ENCODE measurements at regions not wholly inside any gene's neighbourhood (a gene's known extent, or its start where the extent isn't known, plus 50 kb on each side); places are given as distances from the start of the nearest gene placed in this dataset.

DNA sequence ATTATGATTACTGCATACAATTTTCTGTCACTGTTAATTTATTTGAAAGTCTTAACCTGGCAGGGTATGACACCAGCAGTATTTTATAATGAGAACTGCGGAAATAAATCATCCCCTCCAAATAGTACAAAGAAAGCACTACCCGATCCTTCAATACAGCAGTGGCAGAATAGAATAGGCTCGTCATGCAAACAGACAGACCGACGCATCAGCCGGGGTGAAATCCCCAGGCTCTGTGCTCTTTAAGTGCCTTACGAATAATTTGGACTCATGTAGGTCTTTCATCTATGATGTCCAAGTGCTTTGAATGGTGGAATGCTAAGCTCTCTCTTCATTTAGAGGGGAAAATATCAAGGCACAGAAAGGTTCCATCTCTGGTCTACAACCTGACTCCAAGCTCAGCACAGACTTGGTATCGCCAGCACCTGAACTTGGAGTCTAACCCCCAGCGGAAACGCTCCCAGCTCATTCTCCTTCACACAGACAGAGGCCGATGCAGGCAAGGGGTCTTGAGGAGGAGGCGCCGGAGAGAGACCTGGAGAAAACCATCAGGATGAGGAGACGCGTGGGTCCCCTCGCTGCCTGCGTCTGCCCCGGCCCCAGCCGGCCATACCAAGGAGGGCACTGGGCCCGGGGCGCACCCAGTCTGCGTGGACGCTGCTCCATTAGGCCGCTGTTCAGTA, 568.1 kb upstream of the MKI67 start:
- no peak overlapping the region for H3K4me3 ChIP-seq (ENCODE audit: low read depth, low read length, poor library complexity, severe bottlenecking)
- H3K36me3 ChIP-seq (ENCODE audit: insufficient read depth, low read length) = no peaks in the 10 kb centered on the region
- no peaks in the 10 kb centered on the region for H3K79me2 ChIP-seq (ENCODE audit: insufficient read depth, low read length)
- TF ChIP-seq, protein P1, sequence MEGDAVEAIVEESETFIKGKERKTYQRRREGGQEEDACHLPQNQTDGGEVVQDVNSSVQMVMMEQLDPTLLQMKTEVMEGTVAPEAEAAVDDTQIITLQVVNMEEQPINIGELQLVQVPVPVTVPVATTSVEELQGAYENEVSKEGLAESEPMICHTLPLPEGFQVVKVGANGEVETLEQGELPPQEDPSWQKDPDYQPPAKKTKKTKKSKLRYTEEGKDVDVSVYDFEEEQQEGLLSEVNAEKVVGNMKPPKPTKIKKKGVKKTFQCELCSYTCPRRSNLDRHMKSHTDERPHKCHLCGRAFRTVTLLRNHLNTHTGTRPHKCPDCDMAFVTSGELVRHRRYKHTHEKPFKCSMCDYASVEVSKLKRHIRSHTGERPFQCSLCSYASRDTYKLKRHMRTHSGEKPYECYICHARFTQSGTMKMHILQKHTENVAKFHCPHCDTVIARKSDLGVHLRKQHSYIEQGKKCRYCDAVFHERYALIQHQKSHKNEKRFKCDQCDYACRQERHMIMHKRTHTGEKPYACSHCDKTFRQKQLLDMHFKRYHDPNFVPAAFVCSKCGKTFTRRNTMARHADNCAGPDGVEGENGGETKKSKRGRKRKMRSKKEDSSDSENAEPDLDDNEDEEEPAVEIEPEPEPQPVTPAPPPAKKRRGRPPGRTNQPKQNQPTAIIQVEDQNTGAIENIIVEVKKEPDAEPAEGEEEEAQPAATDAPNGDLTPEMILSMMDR (IDR thresholded peaks at IDR 0.05; ENCODE audit: low read length) = no peak
- no peak for TF ChIP-seq EZH2 (IDR thresholded peaks at IDR 0.05; ENCODE audit: borderline replicate concordance, low read length)
- H3F3A ChIP-seq (ENCODE audit: insufficient read depth, low read length) = no peaks in the 10 kb centered on the region
- H2AFZ ChIP-seq (ENCODE audit: low read length) = no peak overlapping the region
- no peaks in the 10 kb centered on the region for H3K9me2 ChIP-seq (ENCODE audit: low read depth, low read length)
- no peaks in the 10 kb centered on the region for H4K20me1 ChIP-seq (ENCODE audit: insufficient read depth, low read length)
- no peak overlapping the region for H3K9ac ChIP-seq (ENCODE audit: low read length)
- H3K27me3 ChIP-seq (ENCODE audit: insufficient read depth, low read length) = 0 out of 2 replicates have a peak, but pooled peaks cover 3% of the 10 kb centered on the region
- no peak overlapping the region for H3K4me2 ChIP-seq (ENCODE audit: low read length)
- no peaks in the 10 kb centered on the region for H3K9me3 ChIP-seq (ENCODE audit: low read length)
- H3K27ac ChIP-seq (ENCODE audit: low read depth, low read length, poor library complexity, severe bottlenecking) = no peak overlapping the region
- H3K4me1 ChIP-seq (ENCODE audit: insufficient read depth, low read length, severe bottlenecking) = no peaks in the 10 kb centered on the region

DNA sequence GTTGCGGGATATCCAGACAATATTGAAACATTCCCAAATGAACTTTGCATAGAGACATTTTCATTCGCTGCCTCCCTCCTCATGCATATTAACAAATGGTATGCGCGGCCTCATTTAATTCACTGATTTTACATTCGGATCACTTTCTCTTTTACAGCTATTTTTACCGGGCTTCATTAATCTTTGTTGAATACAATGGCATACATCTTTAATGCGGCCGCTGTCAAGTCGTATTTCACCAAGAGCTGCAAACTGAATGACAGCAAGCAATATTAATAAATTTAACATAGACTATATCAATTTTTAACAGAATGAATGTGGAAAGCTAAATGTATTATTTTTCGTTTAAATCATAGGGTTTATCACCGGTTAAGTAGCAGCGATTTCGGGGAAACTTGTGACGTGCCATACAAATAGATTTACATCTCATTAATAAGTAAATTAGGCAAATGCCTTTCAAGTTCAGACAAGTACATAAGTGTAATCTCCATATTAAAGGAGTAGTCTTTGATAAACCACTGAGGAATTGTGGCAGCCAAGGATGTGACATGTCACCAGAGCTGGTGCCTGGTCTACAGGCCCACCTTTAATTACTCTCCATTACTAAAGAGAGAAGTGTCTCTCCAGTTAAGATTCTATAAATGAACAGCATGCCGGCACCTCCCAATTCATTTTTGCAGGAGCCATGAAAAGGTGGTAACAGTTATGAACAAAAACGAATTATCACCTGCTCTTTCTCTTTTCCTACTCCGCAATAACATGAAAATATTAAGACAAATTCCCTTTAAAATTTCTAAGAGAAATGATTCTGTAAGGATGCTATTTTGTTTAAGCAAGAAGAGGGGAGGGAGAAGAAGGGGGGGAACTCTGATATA, 568.9 kb upstream of the MKI67 start:
- Histone ChIP-seq H2AFZ (ENCODE audit: low read length) (no peak overlapping the region), H3K9me3 (ENCODE audit: low read length) (no peaks in the 10 kb centered on the region), H3K9me2 (ENCODE audit: low read depth, low read length) (no peaks in the 10 kb centered on the region), H4K20me1 (ENCODE audit: insufficient read depth, low read length) (no peaks in the 10 kb centered on the region), H3K79me2 (ENCODE audit: insufficient read depth, low read length) (no peaks in the 10 kb centered on the region), H3F3A (ENCODE audit: insufficient read depth, low read length) (no peaks in the 10 kb centered on the region), H3K4me3 (ENCODE audit: low read depth, low read length, poor library complexity, severe bottlenecking) (no peak overlapping the region), H3K4me1 (ENCODE audit: insufficient read depth, low read length, severe bottlenecking) (no peaks in the 10 kb centered on the region), H3K27me3 (ENCODE audit: insufficient read depth, low read length) (0 out of 2 replicates have a peak, but pooled peaks cover 3% of the 10 kb centered on the region), H3K4me2 (ENCODE audit: low read length) (no peak overlapping the region), H3K36me3 (ENCODE audit: insufficient read depth, low read length) (no peaks in the 10 kb centered on the region), H3K9ac (ENCODE audit: low read length) (no peak overlapping the region), H3K27ac (ENCODE audit: low read depth, low read length, poor library complexity, severe bottlenecking) (no peak overlapping the region)
- TF ChIP-seq EZH2 (IDR thresholded peaks at IDR 0.05; ENCODE audit: borderline replicate concordance, low read length) = no peak
- TF ChIP-seq, protein P1 (IDR thresholded peaks at IDR 0.05; ENCODE audit: low read length) = no peak

DNA sequence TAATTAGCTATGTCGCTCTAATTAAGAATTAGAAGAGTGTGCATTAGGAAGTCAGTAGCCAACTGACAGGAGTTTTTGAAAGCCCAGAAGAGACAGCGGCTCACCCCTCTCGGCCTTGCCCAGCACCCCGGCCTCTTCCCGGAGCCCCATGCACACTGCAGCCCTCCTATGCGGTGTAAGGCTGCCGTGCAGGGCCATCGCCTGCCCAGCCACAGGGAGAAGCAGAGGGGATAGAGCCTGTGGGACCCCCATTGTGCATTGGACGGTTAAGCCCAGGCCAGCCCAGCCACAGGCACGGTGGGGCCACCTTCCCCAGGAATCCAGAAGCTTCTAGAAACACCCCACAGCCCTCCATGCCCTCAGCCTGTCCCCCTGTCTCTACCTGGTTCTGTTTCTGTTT, 569.7 kb upstream of the MKI67 start:
- TF ChIP-seq EZH2 (IDR thresholded peaks at IDR 0.05; ENCODE audit: borderline replicate concordance, low read length) = no peak
- TF ChIP-seq, protein P1 (IDR thresholded peaks at IDR 0.05; ENCODE audit: low read length) = no peak
- Histone ChIP-seq H3K27me3 (ENCODE audit: insufficient read depth, low read length) (no peaks in the 10 kb centered on the region), H3K9me3 (ENCODE audit: low read length) (no peaks in the 10 kb centered on the region), H3K4me3 (ENCODE audit: low read depth, low read length, poor library complexity, severe bottlenecking) (no peak overlapping the region), H2AFZ (ENCODE audit: low read length) (no peak overlapping the region), H3K4me1 (ENCODE audit: insufficient read depth, low read length, severe bottlenecking) (no peaks in the 10 kb centered on the region), H3K9me2 (ENCODE audit: low read depth, low read length) (no peaks in the 10 kb centered on the region), H3F3A (ENCODE audit: insufficient read depth, low read length) (no peaks in the 10 kb centered on the region), H3K27ac (ENCODE audit: low read depth, low read length, poor library complexity, severe bottlenecking) (no peak overlapping the region), H3K79me2 (ENCODE audit: insufficient read depth, low read length) (no peaks in the 10 kb centered on the region), H3K9ac (ENCODE audit: low read length) (no peak overlapping the region), H3K36me3 (ENCODE audit: insufficient read depth, low read length) (no peaks in the 10 kb centered on the region), H3K4me2 (ENCODE audit: low read length) (no peak overlapping the region), H4K20me1 (ENCODE audit: insufficient read depth, low read length) (no peaks in the 10 kb centered on the region)
